Fibroblast of lung (primary cell): ENCODE measurements at regions not wholly inside any gene's neighbourhood (a gene's known extent, or its start where the extent isn't known, plus 50 kb on each side); places are given as distances from the start of the nearest gene placed in this dataset.

Experiments used
- CTCF ChIP-seq, 2 donors: IDR thresholded peaks in 1 of 2; conservative IDR thresholded peaks in 1 of 2; 1 replicate in 1 of 2; 2 replicates in 1 of 2; pipeline ENCODE4 v1.5.1; 2011 to 2012; ENCODE audit warnings: low read length in 2 of 2, control low read depth in 1 of 2, inconsistent platforms in 1 of 2, low read depth in 1 of 2, mild to moderate bottlenecking in 1 of 2
- EZH2 ChIP-seq: IDR thresholded peaks from 2 replicates; pipeline ENCODE4 v1.5.1; 2012; ENCODE audit warnings: low read length, control low read depth, mild to moderate bottlenecking; ENCODE audit errors: missing control alignments

GRCh38 chr21:25094695-25095094 is 512.6 kb downstream of the MRPL39 start:
- TF ChIP-seq EZH2 (no peak), CTCF (conservative IDR thresholded peaks at IDR 0.05 in 1 of 2, IDR thresholded peaks at IDR 0.05 in 1 of 2; ENCODE audit: low read depth in 1 of 2, low read length in 2 of 2) (no peak)
